Natural killer cell (primary cell): ENCODE measurements at regions not wholly inside any gene's neighbourhood (a gene's known extent, or its start where the extent isn't known, plus 50 kb on each side); places are given as distances from the start of the nearest gene placed in this dataset.

ENCODE experiments used
- ATAC-seq, 3 donors: fragments of 150-1000 bp in 2 of 3; fragments of 200-7000 bp in 1 of 3; cut with Tn5 transposase; 1 replicate in 1 of 3; 2 replicates in 2 of 3; pipeline ENCODE4 v1.10.0; 2021; ENCODE audit warnings: mild to moderate bottlenecking in 2 of 3, moderate library complexity in 2 of 3
- DNase-seq, 2 donors: peaks; one replicate each; pipeline versions ENCODE4 v3.0.0 to v3.0.0-alpha.2; 2013 to 2021; ENCODE audit warnings: mixed read lengths in 1 of 2
- H3K27ac ChIP-seq: one replicate; pipeline ENCODE4 v1.5.1; 2013; ENCODE audit warnings: mild to moderate bottlenecking, low read length
- H3K27me3 ChIP-seq: one replicate; pipeline ENCODE4 v1.6.1; 2013; ENCODE audit warnings: low read length; ENCODE audit not compliant: control insufficient read depth, insufficient read depth
- H3K36me3 ChIP-seq: one replicate; pipeline ENCODE4 v1.6.1; 2013; ENCODE audit warnings: low read length; ENCODE audit not compliant: control insufficient read depth, insufficient read depth
- H3K4me1 ChIP-seq: one replicate; pipeline ENCODE4 v1.6.1; 2013; ENCODE audit warnings: low read length; ENCODE audit not compliant: control insufficient read depth, insufficient read depth
- H3K4me3 ChIP-seq: one replicate; pipeline ENCODE4 v1.5.1; 2013; ENCODE audit warnings: low read length
- H3K9me3 ChIP-seq: one replicate; pipeline ENCODE4 v1.6.1; 2013; ENCODE audit warnings: low read length; ENCODE audit not compliant: control insufficient read depth, insufficient read depth
- H3K27ac Mint-ChIP-seq, 2 donors: one replicate each; pipeline ENCODE4 v1.8.0; 2022; ENCODE audit warnings: mild to moderate bottlenecking in 2 of 2, mixed read lengths in 2 of 2, moderate library complexity in 1 of 2
- H3K27me3 Mint-ChIP-seq, 2 donors: one replicate each; pipeline ENCODE4 v1.8.0; 2022; ENCODE audit warnings: low read depth in 2 of 2, mixed read lengths in 2 of 2
- H3K36me3 Mint-ChIP-seq: one replicate; pipeline ENCODE4 v1.8.0; 2022; ENCODE audit warnings: mixed read lengths
- H3K4me1 Mint-ChIP-seq, 2 donors: one replicate each; pipeline ENCODE4 v1.8.0; 2022; ENCODE audit warnings: mixed read lengths in 2 of 2
- H3K4me3 Mint-ChIP-seq: one replicate; pipeline ENCODE4 v1.8.0; 2022; ENCODE audit warnings: mild to moderate bottlenecking, moderate library complexity, mixed read lengths
- H3K9me3 Mint-ChIP-seq, 2 donors: one replicate each; pipeline ENCODE4 v1.8.0; 2022; ENCODE audit warnings: mixed read lengths in 2 of 2
- CTCF ChIP-seq: fragments of 200-600 bp; IDR thresholded peaks from one replicate; pipeline ENCODE4 v1.8.0; 2022; ENCODE audit warnings: antibody characterized with exemption
- WGBS: methylation state at CpG from one replicate; pipeline ENCODE4 v1.1.7; 2013; ENCODE audit warnings: missing lambda C conversion rate; ENCODE audit not compliant: insufficient coverage; 5-methylcytosine and 5-hydroxymethylcytosine counted together
- intact Hi-C: fragments of 100-400 bp; cut with micrococcal nuclease; formaldehyde crosslinking; loops from one replicate; pipeline ENCODE4 v1.14.2; 2022

GRCh38 chr7:157486007-157486755 lies 149.4 kb downstream of the DNAJB6 start:
- whole genome bisulfite sequencing: 87% methylated on average over 11 of the region's 11 CpGs
- peaks cover 8 to 12% of the 10 kb centered on the region in 2 donors for H3K27me3 Mint-ChIP-seq

GRCh38 chr7:157487046-157487770 lies 150.4 kb downstream of the DNAJB6 start:
- 93% methylated on average over 24 of the region's 24 CpGs for WGBS
- Mint-ChIP-seq H3K4me3 (no peak overlapping the region), H3K9me3 (no peaks in the 10 kb centered on the region), H3K4me1 (peaks cover 14 to 17% of the 10 kb centered on the region in 2 donors), H3K36me3 (peaks cover 2% of the 10 kb centered on the region), H3K27ac (no peak overlapping the region), H3K27me3 (peaks cover 11 to 15% of the 10 kb centered on the region in 2 donors)
- no peak for DNase-seq
- no peak for ATAC-seq
- no peak overlapping the region for H3K4me3 ChIP-seq
- intact Hi-C loops: no loop called here
- peaks cover 15% of the 10 kb centered on the region for H3K4me1 ChIP-seq
- H3K36me3 ChIP-seq: no peaks in the 10 kb centered on the region
- peaks cover 6% of the 10 kb centered on the region for H3K27me3 ChIP-seq
- no peaks in the 10 kb centered on the region for H3K9me3 ChIP-seq
- H3K27ac ChIP-seq: no peak overlapping the region
- TF ChIP-seq CTCF: no peak

More at GRCh38 chr7:157486007-157486755, 149.4 kb downstream of the DNAJB6 start:
- peaks cover 15% of the 10 kb centered on the region for H3K4me1 ChIP-seq
- no peak overlapping the region for H3K4me3 ChIP-seq
- no peaks in the 10 kb centered on the region for H3K36me3 ChIP-seq
- intact Hi-C loops: no loop called here
- H3K27ac ChIP-seq: no peak overlapping the region
- H3K27me3 ChIP-seq: peaks cover under 1% of the 10 kb centered on the region
- H3K9me3 ChIP-seq: no peaks in the 10 kb centered on the region
- ATAC-seq (no peak), DNase-seq (no peak)
- peaks cover 10 to 14% of the 10 kb centered on the region in 2 donors for H3K4me1 Mint-ChIP-seq
- no peak overlapping the region for H3K4me3 Mint-ChIP-seq
- no peaks in the 10 kb centered on the region for H3K36me3 Mint-ChIP-seq
- H3K9me3 Mint-ChIP-seq: no peaks in the 10 kb centered on the region
- no peak for TF ChIP-seq CTCF
- no peak overlapping the region for H3K27ac Mint-ChIP-seq

DNA sequence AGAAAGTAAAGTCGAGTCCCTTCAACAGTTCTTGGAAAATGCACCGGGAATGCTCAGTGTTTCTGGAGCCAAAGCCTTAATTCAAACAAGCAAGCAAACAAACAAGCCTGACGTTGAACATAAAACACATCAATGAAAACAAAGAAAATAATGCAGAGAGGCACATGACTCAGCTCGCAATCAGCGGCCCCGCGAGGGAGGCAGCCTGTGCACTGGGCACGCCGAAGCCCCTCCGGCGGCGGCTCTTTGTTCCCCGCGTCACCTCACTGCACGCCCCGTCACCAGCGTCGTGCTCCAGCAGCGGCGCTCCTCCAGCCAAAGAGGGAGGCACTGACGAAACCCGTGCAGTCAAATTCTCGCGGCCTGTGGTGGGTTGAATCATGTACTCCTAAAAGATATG lies 151.5 kb downstream of the DNAJB6 start:
- WGBS: 95% methylated on average over 24 of the region's 24 CpGs
- no peaks in the 10 kb centered on the region for H3K9me3 ChIP-seq
- intact Hi-C loops: no loop called here
- H3K27me3 ChIP-seq: peaks cover 10% of the 10 kb centered on the region
- peaks cover 9% of the 10 kb centered on the region for H3K36me3 Mint-ChIP-seq
- no peak overlapping the region for H3K27ac Mint-ChIP-seq
- DNase-seq (no peak), ATAC-seq (no peak)
- no peaks in the 10 kb centered on the region for H3K36me3 ChIP-seq
- no peak overlapping the region for H3K4me3 Mint-ChIP-seq
- peaks cover 17 to 24% of the 10 kb centered on the region in 2 donors for H3K4me1 Mint-ChIP-seq
- H3K27me3 Mint-ChIP-seq: peaks cover 22 to 26% of the 10 kb centered on the region in 2 donors
- H3K4me3 ChIP-seq: no peak overlapping the region
- no peak for TF ChIP-seq CTCF
- H3K9me3 Mint-ChIP-seq: no peaks in the 10 kb centered on the region
- peaks cover 15% of the 10 kb centered on the region for H3K4me1 ChIP-seq
- no peak overlapping the region for H3K27ac ChIP-seq
